GM12878 (cell line): ENCODE measurements at regions not wholly inside any gene's neighbourhood (a gene's known extent, or its start where the extent isn't known, plus 50 kb on each side); places are given as distances from the start of the nearest gene placed in this dataset.

ENCODE experiments used
- ATAC-seq: fragments of 200-7000 bp; cut with Tn5 transposase; 3 replicates; pipeline ENCODE4 v1.9.1; 2020; ENCODE audit warnings: mild to moderate bottlenecking, moderate library complexity
- BruUV-seq: library from RNA; stranded (reverse); fragments of 400-500 nt; replicated peaks from 2 replicates; lab custom pipeline; 2021; lab: Mats Ljungman, UMichigan
- CTCF ChIA-PET: fragments of 300-600 bp; sonication (Branson Sonifier 250); formaldehyde crosslinking; extraction: SDS; loops from one replicate; lab custom pipeline; 2021; ENCODE audit warnings: inconsistent platforms; lab: Yijun Ruan, JAX
- POLR2A ChIA-PET: fragments of 350-600 bp; formaldehyde crosslinking; extraction: SDS; loops from one replicate; lab custom pipeline; 2021; ENCODE audit warnings: inconsistent platforms; lab: Charles Lee
- RAD21 ChIA-PET: fragments of 300-600 bp; sonication (Branson Sonifier 250); formaldehyde crosslinking; loops from one replicate; lab custom pipeline; 2023; ENCODE audit warnings: antibody characterized with exemption; ENCODE audit not compliant: unreplicated experiment; lab: Charles Lee
- SMC1A ChIA-PET: fragments of 300-600 bp; sonication (Branson Sonifier 250); formaldehyde crosslinking; loops from one replicate; lab custom pipeline; 2023; ENCODE audit not compliant: unreplicated experiment, uncharacterized antibody; lab: Charles Lee
- DNase-seq: peaks from one replicate; pipeline ENCODE4 v3.0.0-alpha.2; 2011; ENCODE audit warnings: low read depth, low spot score
- FAIRE-seq: peaks from 3 replicates; lab custom pipeline; 2011; peaks lifted over from hg19 to GRCh38; lab: Jason Lieb, UNC
- H2AFZ ChIP-seq: 2 replicates; pipeline ENCODE4 v1.6.0; 2011; ENCODE audit warnings: low read depth, low read length, control low read depth; ENCODE audit not compliant: control insufficient read depth
- H3K27ac ChIP-seq: 2 replicates; pipeline ENCODE4 v1.5.1; 2011; ENCODE audit warnings: control low read depth; ENCODE audit not compliant: control insufficient read depth, insufficient read depth
- H3K27me3 ChIP-seq, 2 experiments: replicated peaks in 1 of 2; 2 replicates each; pipeline versions ENCODE4 v1.6.0 to v1.6.1; 2011; ENCODE audit warnings: low read length in 1 of 2; ENCODE audit not compliant: control insufficient read depth in 2 of 2, insufficient read depth in 2 of 2
- H3K36me3 ChIP-seq, 2 experiments: 2 replicates each; pipeline ENCODE4 v1.5.1; 2011; ENCODE audit warnings: low read length in 1 of 2; ENCODE audit not compliant: control insufficient read depth in 2 of 2, insufficient read depth in 2 of 2
- H3K4me1 ChIP-seq: 2 replicates; pipeline ENCODE4 v1.6.1; 2011; ENCODE audit warnings: mild to moderate bottlenecking, low read length, moderate library complexity, mixed read lengths; ENCODE audit not compliant: control insufficient read depth, insufficient read depth
- H3K4me2 ChIP-seq: 2 replicates; pipeline ENCODE4 v1.6.0; 2011; ENCODE audit warnings: control low read depth; ENCODE audit not compliant: control insufficient read depth, insufficient read depth
- H3K4me3 ChIP-seq: fragments of 200-600 bp; sonication (generic); 2 replicates; pipeline ENCODE4 v1.5.1; 2016
- H3K79me2 ChIP-seq: 2 replicates; pipeline ENCODE4 v1.6.0; 2011; ENCODE audit warnings: low read length; ENCODE audit not compliant: control insufficient read depth, insufficient read depth
- H3K9ac ChIP-seq: 2 replicates; pipeline ENCODE4 v1.8.0; 2011; ENCODE audit warnings: low read length, control low read depth, mixed read lengths; ENCODE audit not compliant: control insufficient read depth, insufficient read depth
- H3K9me3 ChIP-seq: replicated peaks from 3 replicates; pipeline ENCODE4 v1.5.1; 2011; ENCODE audit warnings: mild to moderate bottlenecking, low read length; ENCODE audit not compliant: control insufficient read depth, insufficient read depth
- H4K20me1 ChIP-seq: 2 replicates; pipeline ENCODE4 v1.6.0; 2011; ENCODE audit not compliant: control insufficient read depth, insufficient read depth
- BCL11A ChIP-seq: IDR thresholded peaks from 2 replicates; pipeline ENCODE4 v1.6.1; 2011; ENCODE audit warnings: low read depth, low read length
- CREB1 ChIP-seq: IDR thresholded peaks from 2 replicates; pipeline ENCODE4 v1.6.1; 2012; ENCODE audit warnings: low read depth, mild to moderate bottlenecking, inconsistent platforms
- ELK1 ChIP-seq: IDR thresholded peaks from 2 replicates; pipeline ENCODE4 v1.6.1; 2012; ENCODE audit warnings: low read depth, low read length, improper control_type of control experiment
- HCFC1 ChIP-seq: fragments of 150-350 bp; IDR thresholded peaks from 2 replicates; pipeline ENCODE4 v1.6.1; 2014; ENCODE audit warnings: low read length
- JUND ChIP-seq: IDR thresholded peaks from 2 replicates; pipeline ENCODE4 v1.6.1; 2012; ENCODE audit warnings: low read depth, mild to moderate bottlenecking, low read length, improper control_type of control experiment, moderate library complexity
- MYB ChIP-seq: fragments of 150-350 bp; IDR thresholded peaks from 2 replicates; pipeline ENCODE4 v1.6.1; 2014; ENCODE audit warnings: mild to moderate bottlenecking, low read depth, low read length, borderline replicate concordance
- NFXL1 ChIP-seq: fragments of 450-650 bp; IDR thresholded peaks from 2 replicates; pipeline ENCODE4 v1.6.1; 2017; ENCODE audit warnings: antibody characterized with exemption, mild to moderate bottlenecking, borderline replicate concordance
- PAX5 ChIP-seq: IDR thresholded peaks from 2 replicates; pipeline ENCODE4 v1.6.1; 2011; ENCODE audit warnings: low read depth, low read length, borderline replicate concordance
- PBX3 ChIP-seq: IDR thresholded peaks from 2 replicates; pipeline ENCODE4 v1.6.1; 2011; ENCODE audit warnings: mild to moderate bottlenecking, low read depth, low read length, moderate library complexity; ENCODE audit not compliant: insufficient replicate concordance
- RAD21 ChIP-seq: IDR thresholded peaks from 2 replicates; pipeline ENCODE4 v1.6.1; 2011; ENCODE audit warnings: mild to moderate bottlenecking, low read depth, low read length, moderate library complexity; ENCODE audit not compliant: insufficient read depth
- RB1 ChIP-seq: fragments of 450-650 bp; formaldehyde crosslinking; IDR thresholded peaks from 2 replicates; pipeline ENCODE4 v1.6.1; 2017; ENCODE audit warnings: mild to moderate bottlenecking, borderline replicate concordance
- SREBF1 ChIP-seq: IDR thresholded peaks from 2 replicates; pipeline ENCODE4 v1.6.1; 2012; ENCODE audit warnings: mild to moderate bottlenecking, low read length
- SRF ChIP-seq, 2 experiments: IDR thresholded peaks; 2 replicates each; pipeline ENCODE4 v1.6.1; 2011; ENCODE audit warnings: low read depth in 2 of 2, low read length in 2 of 2, mild to moderate bottlenecking in 1 of 2, moderate library complexity in 1 of 2
- SUZ12 ChIP-seq: fragments of 200-600 bp; sonication (generic); IDR thresholded peaks from one replicate; pipeline ENCODE4 v1.6.1; 2018; ENCODE audit warnings: antibody characterized with exemption, mild to moderate bottlenecking; ENCODE audit not compliant: unreplicated experiment
- TCF12 ChIP-seq: IDR thresholded peaks from 2 replicates; pipeline ENCODE4 v1.6.1; 2011; ENCODE audit warnings: low read depth, mild to moderate bottlenecking, low read length
- WGBS: methylation state at CpG from one replicate; pipeline ENCODE4 v1.1.6; 2016; ENCODE audit warnings: low lambda C conversion rate; ENCODE audit not compliant: insufficient replicate concordance, insufficient coverage; ENCODE audit errors: missing lambda C conversion rate; 5-methylcytosine and 5-hydroxymethylcytosine counted together
- in situ Hi-C: fragments of 300-500 bp; cut with MboI; formaldehyde crosslinking; loops from 9 replicates; pipeline ENCODE4 v1.14.3; 2018; ENCODE audit warnings: mixed read lengths
- intact Hi-C: fragments of 100-400 bp; cut with micrococcal nuclease; formaldehyde crosslinking; loops from one replicate; pipeline ENCODE4 v1.14.2; 2022; ENCODE audit not compliant: unreplicated experiment

GRCh38 chr17:17415006-17415405 is 61.8 kb upstream of the MED9 start:
- BruUV-seq, result no TSS peak
- Histone ChIP-seq H3K4me1 (no peaks in the 10 kb centered on the region), H3K79me2 (no peaks in the 10 kb centered on the region), H3K36me3 (no peaks in the 10 kb centered on the region), H2AFZ (no peak overlapping the region), H4K20me1 (no peaks in the 10 kb centered on the region), H3K9ac (no peak overlapping the region), H3K9me3 (peaks cover 3% of the 10 kb centered on the region; the same call in 1 of the 3 replicates), H3K4me2 (no peak overlapping the region), H3K27me3 (no peaks in the 10 kb centered on the region), H3K4me3 (no peak overlapping the region), H3K27ac (no peak overlapping the region)
- ChIA-PET RAD21 (no interaction called here), SMC1A (no interaction called here), CTCF (no interaction called here), POLR2A (no interaction called here)
- in situ Hi-C loops, result no loop called here
- ATAC-seq (no peak), DNase-seq (no peak), FAIRE-seq (no peak)
- TF ChIP-seq MYB, result no peak
- no peak for TF ChIP-seq PAX5
- no peak for TF ChIP-seq RB1
- no peak for TF ChIP-seq ELK1
- no peak for TF ChIP-seq JUND
- no peak for TF ChIP-seq RAD21
- no peak for TF ChIP-seq SREBF1
- no peak for TF ChIP-seq BCL11A
- 15% methylated on average over 3 of the region's 3 CpGs for WGBS
- intact Hi-C loops, result no loop called here

- H3K27ac ChIP-seq, result no peak overlapping the region
- in situ Hi-C loops, result no loop called here
- TF ChIP-seq CREB1 (no peak), PBX3 (no peak), SRF (IDR thresholded peaks at IDR 0.05; ENCODE audit: low read depth in 2 of 2, low read length in 2 of 2) (no peak), SUZ12 (no peak), TCF12 (no peak), NFXL1 (no peak), HCFC1 (peak; percentile 76)
These were observed 60.8 kb upstream of the MED9 start for GRCh38 chr17:17416007-17416399.

More at GRCh38 chr17:17416007-17416399, 60.8 kb upstream of the MED9 start:
- intact Hi-C loops, result no loop called here
- ChIA-PET SMC1A (no interaction called here), CTCF (interaction anchor here (0.7 kb wide), 1 partner anchor 1489 kb away, joined by 3 read pairs; no protein-coding TSS in a partner anchor), POLR2A (no interaction called here), RAD21 (no interaction called here)
- Histone ChIP-seq H3K27me3 (no peaks in the 10 kb centered on the region), H3K9ac (no peak overlapping the region), H3K9me3 (peaks cover 3% of the 10 kb centered on the region; the same call in 1 of the 3 replicates), H4K20me1 (no peaks in the 10 kb centered on the region), H3K79me2 (no peaks in the 10 kb centered on the region), H3K4me1 (no peaks in the 10 kb centered on the region), H3K4me2 (no peak overlapping the region), H2AFZ (peak overlapping the region; percentile 57), H3K4me3 (no peak overlapping the region), H3K36me3 (no peaks in the 10 kb centered on the region)
- ATAC-seq (peak; percentile 82), DNase-seq (peak; percentile 31), FAIRE-seq (no peak)
- WGBS, result 0% methylated on average over 2 of the region's 2 CpGs
- no TSS peak for BruUV-seq
